CD4-positive, alpha-beta T cell (primary cell): ENCODE measurements at regions not wholly inside any gene's neighbourhood (a gene's known extent, or its start where the extent isn't known, plus 50 kb on each side); places are given as distances from the start of the nearest gene placed in this dataset.
"Not testable (repeated sequence)": the region's sequence is repeated elsewhere in the genome, so short reads cannot be mapped to it uniquely, and the experiment has no call there.

Source experiments
- ATAC-seq: fragments of 200-7000 bp; cut with Tn5 transposase; one replicate; pipeline ENCODE4 v1.10.0; 2022; ENCODE audit warnings: mild to moderate bottlenecking; ENCODE audit not compliant: poor library complexity
- CTCF ChIA-PET: fragments of 350-600 bp; sonication (Branson Sonifier 250); formaldehyde crosslinking; loops from one replicate; lab custom pipeline; 2021; ENCODE audit warnings: antibody characterized with exemption, inconsistent platforms; lab: Charles Lee
- POLR2A ChIA-PET: fragments of 350-600 bp; sonication (Branson Sonifier 250); formaldehyde crosslinking; loops from one replicate; lab custom pipeline; 2021; ENCODE audit warnings: antibody characterized with exemption, inconsistent platforms; lab: Charles Lee
- DNase-seq, 14 experiments: peaks; one replicate each; pipeline ENCODE4 v3.0.0-alpha.2; 2013 to 2020; ENCODE audit warnings: mixed read lengths in 2 of 14
- H3K27ac ChIP-seq, 2 donors: one replicate each; pipeline versions ENCODE4 v1.5.1 to v1.7.0; 2013; ENCODE audit warnings: low read length in 2 of 2, low read depth in 1 of 2, mild to moderate bottlenecking in 1 of 2
- H3K27me3 ChIP-seq, 2 experiments: 1 replicate in 1 of 2; 2 replicates in 1 of 2; pipeline versions ENCODE4 v1.6.1 to v1.7.0; 2013; ENCODE audit warnings: low read length in 2 of 2, control low read depth in 1 of 2, mild to moderate bottlenecking in 1 of 2, moderate library complexity in 1 of 2; ENCODE audit not compliant: insufficient read depth in 2 of 2, control insufficient read depth in 1 of 2
- H3K36me3 ChIP-seq: one replicate; pipeline ENCODE4 v1.6.1; 2013; ENCODE audit warnings: low read length, control low read depth; ENCODE audit not compliant: insufficient read depth
- H3K4me1 ChIP-seq: one replicate; pipeline ENCODE4 v1.6.1; 2013; ENCODE audit warnings: low read length, control low read depth; ENCODE audit not compliant: insufficient read depth
- H3K4me3 ChIP-seq: one replicate; pipeline ENCODE4 v1.5.1; 2013; ENCODE audit warnings: mild to moderate bottlenecking, low read length, moderate library complexity
- H3K9me3 ChIP-seq, 2 experiments: 1 replicate in 1 of 2; 2 replicates in 1 of 2; pipeline versions ENCODE4 v1.6.1 to v1.7.0; 2013; ENCODE audit warnings: low read length in 2 of 2, mild to moderate bottlenecking in 2 of 2, control low read depth in 1 of 2, moderate library complexity in 1 of 2; ENCODE audit not compliant: control insufficient read depth in 1 of 2, insufficient read depth in 1 of 2
- H3K27ac Mint-ChIP-seq: one replicate; pipeline ENCODE4 v1.8.0; 2020; ENCODE audit warnings: mixed read lengths
- H3K27me3 Mint-ChIP-seq: one replicate; pipeline ENCODE4 v1.8.0; 2021; ENCODE audit warnings: mixed read lengths
- H3K36me3 Mint-ChIP-seq: one replicate; pipeline ENCODE4 v1.8.0; 2021; ENCODE audit warnings: low read depth, mixed read lengths
- H3K4me1 Mint-ChIP-seq: one replicate; pipeline ENCODE4 v1.8.0; 2021; ENCODE audit warnings: low read depth, mixed read lengths
- H3K4me3 Mint-ChIP-seq: one replicate; pipeline ENCODE4 v1.8.0; 2020; ENCODE audit warnings: mild to moderate bottlenecking, mixed read lengths
- H3K9me3 Mint-ChIP-seq: one replicate; pipeline ENCODE4 v1.8.0; 2020; ENCODE audit warnings: mixed read lengths
- intact Hi-C, 2 experiments: fragments of 100-400 bp; cut with DNase I in 1 of 2; cut with micrococcal nuclease in 1 of 2; formaldehyde crosslinking; loops; one replicate each; pipeline versions ENCODE4 v1.15.1 to v1.9.0; 2023 to 2025; cut with DNase I, micrococcal nuclease
- TF ChIP-seq, protein P1 (sequence below): fragments of 200-600 bp; IDR thresholded peaks from one replicate; pipeline ENCODE4 v1.8.0; 2022; ENCODE audit warnings: antibody characterized with exemption, mild to moderate bottlenecking

GRCh38 chr18:78827141-78827540 lies 152.5 kb upstream of the SALL3 start:
- Histone ChIP-seq H3K27me3 (no peaks in the 10 kb centered on the region), H3K4me1 (no peaks in the 10 kb centered on the region), H3K9me3 (peaks cover 0 to 11% of the 10 kb centered on the region in 2 experiments), H3K4me3 (no peak overlapping the region), H3K27ac (no peak overlapping the region), H3K36me3 (no peaks in the 10 kb centered on the region)
- TF ChIP-seq, protein P1, sequence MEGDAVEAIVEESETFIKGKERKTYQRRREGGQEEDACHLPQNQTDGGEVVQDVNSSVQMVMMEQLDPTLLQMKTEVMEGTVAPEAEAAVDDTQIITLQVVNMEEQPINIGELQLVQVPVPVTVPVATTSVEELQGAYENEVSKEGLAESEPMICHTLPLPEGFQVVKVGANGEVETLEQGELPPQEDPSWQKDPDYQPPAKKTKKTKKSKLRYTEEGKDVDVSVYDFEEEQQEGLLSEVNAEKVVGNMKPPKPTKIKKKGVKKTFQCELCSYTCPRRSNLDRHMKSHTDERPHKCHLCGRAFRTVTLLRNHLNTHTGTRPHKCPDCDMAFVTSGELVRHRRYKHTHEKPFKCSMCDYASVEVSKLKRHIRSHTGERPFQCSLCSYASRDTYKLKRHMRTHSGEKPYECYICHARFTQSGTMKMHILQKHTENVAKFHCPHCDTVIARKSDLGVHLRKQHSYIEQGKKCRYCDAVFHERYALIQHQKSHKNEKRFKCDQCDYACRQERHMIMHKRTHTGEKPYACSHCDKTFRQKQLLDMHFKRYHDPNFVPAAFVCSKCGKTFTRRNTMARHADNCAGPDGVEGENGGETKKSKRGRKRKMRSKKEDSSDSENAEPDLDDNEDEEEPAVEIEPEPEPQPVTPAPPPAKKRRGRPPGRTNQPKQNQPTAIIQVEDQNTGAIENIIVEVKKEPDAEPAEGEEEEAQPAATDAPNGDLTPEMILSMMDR, result no peak
- H3K27ac Mint-ChIP-seq, result no peak overlapping the region
- CTCF ChIA-PET, result no interaction called here
- POLR2A ChIA-PET, result no interaction called here
- H3K27me3 Mint-ChIP-seq, result peaks cover 14% of the 10 kb centered on the region
- H3K36me3 Mint-ChIP-seq, result no peaks in the 10 kb centered on the region
- DNase-seq, result no peak
- no peaks in the 10 kb centered on the region for H3K4me1 Mint-ChIP-seq
- no peak for ATAC-seq
- intact Hi-C loops, result no loop called here
- H3K9me3 Mint-ChIP-seq, result no peaks in the 10 kb centered on the region
- H3K4me3 Mint-ChIP-seq, result no peak overlapping the region

DNA sequence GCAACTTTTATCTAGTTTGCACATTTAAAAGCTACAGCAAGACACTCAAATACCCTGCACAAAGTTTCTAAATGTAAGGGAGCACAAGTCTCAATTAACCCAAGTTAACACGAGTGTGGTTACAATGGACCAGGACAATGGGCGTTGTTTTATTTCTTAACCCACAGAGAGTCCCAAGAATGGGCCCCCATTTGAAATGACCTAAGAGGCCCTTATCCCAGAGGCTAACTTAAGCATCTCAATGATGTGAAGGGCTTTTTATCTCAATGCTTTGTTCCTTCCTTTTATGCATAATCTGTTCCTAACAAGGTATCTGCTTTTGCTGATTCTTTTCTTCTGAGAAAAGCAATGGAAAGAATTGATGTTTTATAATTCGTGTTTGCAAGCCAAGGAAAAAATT lies 151.5 kb upstream of the SALL3 start:
- ChIA-PET POLR2A (no interaction called here), CTCF (no interaction called here)
- Histone ChIP-seq H3K36me3 (no peaks in the 10 kb centered on the region), H3K4me1 (no peaks in the 10 kb centered on the region), H3K9me3 (peaks cover 0 to 12% of the 10 kb centered on the region in 2 experiments), H3K4me3 (no peak overlapping the region), H3K27me3 (peaks cover 0 to 2% of the 10 kb centered on the region in 2 experiments), H3K27ac (no peak overlapping the region)
- Mint-ChIP-seq H3K4me3 (no peak overlapping the region), H3K27ac (no peak overlapping the region), H3K27me3 (peaks cover 18% of the 10 kb centered on the region), H3K9me3 (no peaks in the 10 kb centered on the region), H3K4me1 (no peaks in the 10 kb centered on the region), H3K36me3 (no peaks in the 10 kb centered on the region)
- intact Hi-C loops, result no loop called here
- DNase-seq, result no peak
- ATAC-seq, result no peak
- TF ChIP-seq, protein P1, result no peak

- H3K27ac Mint-ChIP-seq, DNase-seq, H3K4me3 ChIP-seq, intact Hi-C loops, POLR2A ChIA-PET, H3K27me3 ChIP-seq, H3K4me3 Mint-ChIP-seq, H3K36me3 ChIP-seq, H3K4me1 Mint-ChIP-seq, CTCF ChIA-PET, H3K36me3 Mint-ChIP-seq, H3K27ac ChIP-seq, H3K9me3 Mint-ChIP-seq, H3K4me1 ChIP-seq, ATAC-seq: not testable (repeated sequence)
- peaks cover 0 to 15% of the 10 kb centered on the region in 2 experiments for H3K9me3 ChIP-seq
- H3K27me3 Mint-ChIP-seq, result peaks cover 22% of the 10 kb centered on the region
Measured at GRCh38 chr18:78829026-78829425, 150.6 kb upstream of the SALL3 start.

- peaks cover 0 to 4% of the 10 kb centered on the region in 2 experiments for H3K27me3 ChIP-seq
- ATAC-seq (no peak), DNase-seq (no peak)
- no peak overlapping the region for H3K27ac ChIP-seq
- H3K4me3 Mint-ChIP-seq, result no peak overlapping the region
- no peaks in the 10 kb centered on the region for H3K36me3 ChIP-seq
- H3K4me1 ChIP-seq, result no peaks in the 10 kb centered on the region
- CTCF ChIA-PET, result no interaction called here
- no peak overlapping the region for H3K27ac Mint-ChIP-seq
- TF ChIP-seq, protein P1, result no peak
- peaks cover 0 to 20% of the 10 kb centered on the region in 2 experiments for H3K9me3 ChIP-seq
- intact Hi-C loops, result no loop called here
- no peaks in the 10 kb centered on the region for H3K4me1 Mint-ChIP-seq
- H3K36me3 Mint-ChIP-seq, result no peaks in the 10 kb centered on the region
- H3K9me3 Mint-ChIP-seq, result no peaks in the 10 kb centered on the region
- POLR2A ChIA-PET, result no interaction called here
- peaks cover 24% of the 10 kb centered on the region for H3K27me3 Mint-ChIP-seq
- H3K4me3 ChIP-seq, result no peak overlapping the region
Measured at GRCh38 chr18:78830161-78830560, 149.5 kb upstream of the SALL3 start.
